Body of pancreas (tissue), 4 donors: ENCODE measurements at regions not wholly inside any gene's neighbourhood (a gene's known extent, or its start where the extent isn't known, plus 50 kb on each side); places are given as distances from the start of the nearest gene placed in this dataset.

Source experiments
- ATAC-seq: fragments of 150-250 bp; one replicate; pipeline ENCODE4 v1.9.1; 2016
- DNase-seq, 4 donors: peaks; one replicate each; pipeline ENCODE4 v3.0.0-alpha.2; 2019
- H3K27ac ChIP-seq, 4 donors: fragments of 200-600 bp; sonication (generic); 1 replicate in 3 of 4; 2 replicates in 1 of 4; pipeline versions ENCODE4 v1.5.1 to v1.6.1; 2016 to 2019; ENCODE audit warnings: mild to moderate bottlenecking in 1 of 4, mixed read lengths in 1 of 4, moderate library complexity in 1 of 4
- H3K27me3 ChIP-seq, 2 donors: fragments of 200-600 bp; sonication (generic); one replicate each; pipeline ENCODE4 v1.6.0; 2016; ENCODE audit warnings: mild to moderate bottlenecking in 1 of 2
- H3K36me3 ChIP-seq, 2 donors: fragments of 200-600 bp; sonication (generic); replicated peaks in 1 of 2; 2 replicates each; pipeline ENCODE4 v1.5.1; 2016; ENCODE audit warnings: low read depth in 2 of 2; ENCODE audit not compliant: insufficient read depth in 1 of 2
- H3K4me1 ChIP-seq: fragments of 200-600 bp; sonication (generic); one replicate; pipeline ENCODE4 v1.6.0; 2016
- H3K4me3 ChIP-seq, 2 donors: fragments of 200-600 bp; sonication (generic); 1 replicate in 1 of 2; 2 replicates in 1 of 2; pipeline ENCODE4 v1.5.1; 2016 to 2019
- H3K9me3 ChIP-seq, 3 donors: fragments of 200-600 bp; sonication (generic); 1 replicate in 2 of 3; 2 replicates in 1 of 3; pipeline ENCODE4 v1.5.1; 2016
- CTCF ChIP-seq, 7 experiments: fragments of 450-650 bp in 4 of 7; fragments of 200-600 bp in 3 of 7; sonication (generic) in 3 of 7; IDR thresholded peaks; one replicate each; pipeline ENCODE4 v1.5.1; 2016 to 2019; ENCODE audit warnings: antibody characterized with exemption in 7 of 7
- POLR2A ChIP-seq, 3 donors: fragments of 450-650 bp; IDR thresholded peaks; one replicate each; pipeline ENCODE4 v1.6.1; 2016; ENCODE audit warnings: antibody characterized with exemption in 3 of 3, mild to moderate bottlenecking in 2 of 3
- WGBS, 2 donors: methylation state at CpG; one replicate each; pipeline ENCODE4 v1.1.5; 2017; 5-methylcytosine and 5-hydroxymethylcytosine counted together
- intact Hi-C: fragments of 100-400 bp; cut with DNase I; formaldehyde crosslinking; loops from one replicate; pipeline ENCODE4 v1.15.1; 2023

DNA sequence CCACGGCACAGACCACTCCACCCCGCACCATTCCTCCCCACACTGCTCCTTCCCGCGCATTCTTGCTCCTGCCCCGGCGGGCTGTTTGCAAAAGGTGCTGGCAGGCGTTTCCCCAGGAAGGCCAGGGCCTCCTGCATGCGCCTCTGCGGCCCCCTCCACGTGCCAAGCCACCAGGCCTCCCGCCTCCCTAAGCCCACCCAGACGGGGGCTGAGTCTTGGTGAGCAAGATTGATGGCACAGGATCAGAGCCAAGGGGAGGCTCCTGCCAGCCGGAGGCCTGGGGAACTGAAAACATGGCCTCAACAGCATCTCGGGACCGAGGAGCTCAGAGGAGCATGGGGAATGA is 328.3 kb upstream of the DIO3 start:
- DNase-seq (peak in 1 of 4 donors; percentile 4), ATAC-seq (no peak)
- Histone ChIP-seq H3K4me3 (no peak overlapping the region), H3K9me3 (no peaks in the 10 kb centered on the region), H3K27ac (no peak overlapping the region), H3K36me3 (no peaks in the 10 kb centered on the region), H3K4me1 (no peaks in the 10 kb centered on the region), H3K27me3 (no peaks in the 10 kb centered on the region)
- intact Hi-C loops = no loop called here
- TF ChIP-seq CTCF (IDR thresholded peaks at IDR 0.05) (no peak), POLR2A (IDR thresholded peaks at IDR 0.05) (no peak)
- WGBS, 2 donors = 62 to 74% methylated on average over 3 to 15 of the region's 15 CpGs

DNA sequence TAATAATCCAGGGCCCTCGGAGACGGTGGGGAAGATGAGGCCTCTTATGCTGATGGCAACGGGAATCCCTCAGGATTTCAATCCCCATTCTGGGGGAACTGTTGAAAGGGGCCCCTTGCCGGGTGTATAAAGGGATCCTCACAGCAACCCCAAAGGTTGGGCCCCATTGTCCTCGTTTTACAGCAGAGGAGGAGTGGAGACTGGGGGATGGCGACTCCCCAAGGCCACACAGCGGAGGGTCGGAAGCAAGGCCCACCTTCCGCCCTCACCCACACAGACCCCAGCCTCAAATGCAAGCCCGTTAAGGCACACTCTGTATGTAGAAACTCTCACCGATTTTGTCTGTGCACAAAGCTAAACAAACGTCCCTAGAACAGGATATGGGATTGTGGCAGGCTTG is 327.9 kb upstream of the DIO3 start:
- intact Hi-C loops = no loop called here
- Histone ChIP-seq H3K4me3 (no peak overlapping the region), H3K9me3 (no peaks in the 10 kb centered on the region), H3K4me1 (no peaks in the 10 kb centered on the region), H3K27ac (no peak overlapping the region), H3K36me3 (no peaks in the 10 kb centered on the region), H3K27me3 (no peaks in the 10 kb centered on the region)
- DNase-seq (peak in 1 of 4 donors; percentile 3), ATAC-seq (no peak)
- no peak for TF ChIP-seq POLR2A (IDR thresholded peaks at IDR 0.05)
- no peak for TF ChIP-seq CTCF (IDR thresholded peaks at IDR 0.05)
- WGBS, 2 donors = 67 to 75% methylated on average over 12 of the region's 12 CpGs

DNA sequence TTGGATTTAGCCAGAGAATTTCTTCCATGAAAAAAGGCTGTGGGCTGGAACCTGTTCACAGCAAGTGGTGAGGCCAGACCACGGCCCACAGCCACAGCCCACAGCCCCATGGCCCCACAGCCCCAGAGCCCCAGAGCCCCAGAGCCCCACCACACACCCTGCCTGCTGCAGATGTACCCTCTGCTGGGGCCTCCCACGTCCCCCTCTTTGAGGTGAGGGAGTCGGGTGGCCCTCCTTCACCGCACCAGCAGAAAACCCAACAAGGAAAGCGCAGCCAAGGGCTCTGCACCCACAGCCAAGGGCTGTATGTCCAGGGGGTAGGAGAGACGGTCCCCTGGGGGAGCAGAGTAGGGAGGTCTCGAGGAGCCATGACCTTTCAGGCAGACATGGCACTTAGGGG is 327.5 kb upstream of the DIO3 start:
- ATAC-seq (no peak), DNase-seq (peak in 1 of 4 donors; percentile 4)
- Histone ChIP-seq H3K4me3 (no peak overlapping the region), H3K36me3 (no peaks in the 10 kb centered on the region), H3K27ac (no peak overlapping the region), H3K4me1 (no peaks in the 10 kb centered on the region), H3K9me3 (no peaks in the 10 kb centered on the region), H3K27me3 (no peaks in the 10 kb centered on the region)
- intact Hi-C loops = no loop called here
- 69 to 78% methylated on average over 7 of the region's 7 CpGs for WGBS, 2 donors
- no peak for TF ChIP-seq POLR2A (IDR thresholded peaks at IDR 0.05)
- no peak for TF ChIP-seq CTCF (IDR thresholded peaks at IDR 0.05)

DNA sequence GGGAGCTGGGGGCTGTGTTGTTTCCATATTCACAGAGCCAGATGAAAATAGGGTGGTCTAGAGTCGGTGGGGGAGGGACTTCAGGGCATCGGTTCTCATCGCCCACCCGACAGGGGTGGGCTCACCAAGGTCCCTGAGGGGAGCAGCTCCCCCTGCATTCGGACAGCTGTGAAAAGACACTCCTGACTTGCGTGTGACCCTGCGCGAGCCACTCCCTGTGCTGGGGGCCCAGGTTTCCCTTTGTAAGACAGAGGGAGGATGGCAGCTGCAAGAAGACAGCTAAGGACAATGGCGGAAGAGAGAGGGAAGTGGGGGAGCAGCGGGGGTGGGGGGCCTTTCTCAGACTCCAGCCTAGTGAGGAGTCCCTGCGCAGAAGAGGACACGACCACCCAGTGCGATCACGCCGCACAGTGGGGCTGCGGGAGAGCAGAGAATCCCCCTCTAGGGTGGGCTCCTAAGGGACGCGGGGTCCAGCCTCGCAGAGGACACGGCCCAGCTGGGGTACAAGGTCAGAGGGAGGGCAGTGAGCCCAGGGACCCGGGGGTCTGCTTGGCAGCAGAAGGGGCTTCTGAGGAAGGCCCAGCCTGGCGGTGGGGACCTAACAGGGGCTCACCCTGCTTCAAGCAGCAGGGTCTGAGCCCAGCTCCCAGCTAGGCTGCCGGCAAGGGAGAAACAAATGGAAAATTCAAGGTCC is 326.9 kb upstream of the DIO3 start:
- Histone ChIP-seq H3K27ac (no peak overlapping the region), H3K4me3 (no peak overlapping the region), H3K9me3 (no peaks in the 10 kb centered on the region), H3K36me3 (no peaks in the 10 kb centered on the region), H3K27me3 (no peaks in the 10 kb centered on the region), H3K4me1 (no peaks in the 10 kb centered on the region)
- intact Hi-C loops = no loop called here
- DNase-seq = peak in 1 of 4 donors; percentile 7
- WGBS, 2 donors = 71 to 78% methylated on average over 17 to 22 of the region's 23 CpGs
- no peak for ATAC-seq
- no peak for TF ChIP-seq POLR2A (IDR thresholded peaks at IDR 0.05)
- no peak for TF ChIP-seq CTCF (IDR thresholded peaks at IDR 0.05)

DNA sequence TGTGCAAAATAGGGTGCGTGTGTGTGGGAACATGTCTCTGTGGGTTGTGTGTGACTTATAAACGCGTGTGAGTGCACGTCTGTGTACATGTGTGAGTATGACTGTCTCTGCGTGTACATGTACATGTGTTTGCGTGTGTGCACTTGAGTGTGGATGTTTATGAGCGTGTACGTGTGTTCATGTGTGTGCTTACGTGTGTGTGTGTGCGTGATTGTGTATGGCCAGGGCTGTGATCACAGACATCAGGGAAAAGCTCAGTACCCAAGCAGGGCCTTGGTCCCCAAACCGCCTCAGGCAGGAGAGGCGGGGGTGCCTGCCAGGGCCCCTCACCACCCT is 326.3 kb upstream of the DIO3 start:
- H3K36me3 ChIP-seq = no peaks in the 10 kb centered on the region
- 67 to 77% methylated on average over 12 of the region's 12 CpGs for WGBS, 2 donors
- H3K9me3 ChIP-seq = no peaks in the 10 kb centered on the region
- no peak for DNase-seq
- H3K27ac ChIP-seq = no peak overlapping the region
- TF ChIP-seq CTCF (IDR thresholded peaks at IDR 0.05) (no peak), POLR2A (IDR thresholded peaks at IDR 0.05) (no peak)
- no peaks in the 10 kb centered on the region for H3K4me1 ChIP-seq
- no peak for ATAC-seq
- H3K4me3 ChIP-seq = no peak overlapping the region
- no peaks in the 10 kb centered on the region for H3K27me3 ChIP-seq
- intact Hi-C loops = no loop called here
